ENCODE measurements at regions not wholly inside any gene's neighbourhood (a gene's known extent, or its start where the extent isn't known, plus 50 kb on each side); places are given as distances from the start of the nearest gene placed in this dataset.

DNA sequence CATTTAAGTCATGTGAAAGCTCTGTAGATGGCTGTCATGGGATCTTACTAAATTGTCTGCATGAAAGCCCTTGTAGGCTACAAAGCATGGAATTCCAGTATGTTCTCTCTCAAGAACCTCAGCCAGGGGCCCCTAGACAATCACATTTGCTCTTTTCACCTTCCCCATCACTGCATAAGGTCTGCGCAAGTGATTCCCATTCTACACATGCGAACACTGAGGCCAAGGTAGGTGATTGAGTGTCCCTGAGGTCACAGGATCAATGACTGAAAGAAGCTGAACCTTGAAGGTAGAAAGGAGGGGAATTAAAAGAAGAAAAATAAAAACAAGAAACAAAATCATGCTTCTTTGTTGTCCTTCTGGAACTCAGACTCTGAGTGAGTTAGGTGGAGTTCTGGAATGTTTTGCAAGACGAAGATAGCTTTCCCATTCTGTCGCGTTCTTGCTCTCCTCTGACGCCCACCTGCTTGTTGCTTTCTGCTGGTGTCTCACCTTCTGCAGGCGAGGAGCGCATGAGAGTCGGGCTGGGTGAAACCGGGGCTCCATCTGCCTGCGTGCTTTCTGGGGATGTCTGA is 79.9 kb downstream of the SPRING1 start:
- intact Hi-C loops (cut with DNase I, micrococcal nuclease) = no loop called here
- ChIA-PET CTCF (no interaction called here), POLR2A (interaction anchor here (0.7 kb wide), 1 partner anchor 113 kb away, joined by 3 read pairs; no protein-coding TSS in a partner anchor)
- Mint-ChIP-seq H3K9me3 (no peaks in the 10 kb centered on the region), H3K36me3 (ENCODE audit: low read depth) (no peaks in the 10 kb centered on the region), H3K27ac (no peak overlapping the region), H3K27me3 (peaks cover 14% of the 10 kb centered on the region), H3K4me3 (no peak overlapping the region), H3K4me1 (ENCODE audit: low read depth) (no peaks in the 10 kb centered on the region)
- H3K4me3 ChIP-seq (ENCODE audit: low read length) = no peak overlapping the region
- ATAC-seq (ENCODE audit: poor library complexity) = no peak
- H3K4me1 ChIP-seq (ENCODE audit: insufficient read depth, low read length) = no peaks in the 10 kb centered on the region
- DNase-seq = no peak
- no peaks in the 10 kb centered on the region for H3K9me3 ChIP-seq (ENCODE audit: control insufficient read depth in 1 of 2, insufficient read depth in 1 of 2, low read length in 2 of 2)
- TF ChIP-seq, protein P1, sequence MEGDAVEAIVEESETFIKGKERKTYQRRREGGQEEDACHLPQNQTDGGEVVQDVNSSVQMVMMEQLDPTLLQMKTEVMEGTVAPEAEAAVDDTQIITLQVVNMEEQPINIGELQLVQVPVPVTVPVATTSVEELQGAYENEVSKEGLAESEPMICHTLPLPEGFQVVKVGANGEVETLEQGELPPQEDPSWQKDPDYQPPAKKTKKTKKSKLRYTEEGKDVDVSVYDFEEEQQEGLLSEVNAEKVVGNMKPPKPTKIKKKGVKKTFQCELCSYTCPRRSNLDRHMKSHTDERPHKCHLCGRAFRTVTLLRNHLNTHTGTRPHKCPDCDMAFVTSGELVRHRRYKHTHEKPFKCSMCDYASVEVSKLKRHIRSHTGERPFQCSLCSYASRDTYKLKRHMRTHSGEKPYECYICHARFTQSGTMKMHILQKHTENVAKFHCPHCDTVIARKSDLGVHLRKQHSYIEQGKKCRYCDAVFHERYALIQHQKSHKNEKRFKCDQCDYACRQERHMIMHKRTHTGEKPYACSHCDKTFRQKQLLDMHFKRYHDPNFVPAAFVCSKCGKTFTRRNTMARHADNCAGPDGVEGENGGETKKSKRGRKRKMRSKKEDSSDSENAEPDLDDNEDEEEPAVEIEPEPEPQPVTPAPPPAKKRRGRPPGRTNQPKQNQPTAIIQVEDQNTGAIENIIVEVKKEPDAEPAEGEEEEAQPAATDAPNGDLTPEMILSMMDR (IDR thresholded peaks at IDR 0.05) = no peak
- H3K27ac ChIP-seq (ENCODE audit: low read depth in 1 of 2, low read length in 2 of 2) = no peak overlapping the region
- H3K36me3 ChIP-seq (ENCODE audit: insufficient read depth, low read length) = no peaks in the 10 kb centered on the region
- peaks cover 5 to 7% of the 10 kb centered on the region in 2 experiments for H3K27me3 ChIP-seq (ENCODE audit: control insufficient read depth in 1 of 2, insufficient read depth in 2 of 2, low read length in 2 of 2)

DNA sequence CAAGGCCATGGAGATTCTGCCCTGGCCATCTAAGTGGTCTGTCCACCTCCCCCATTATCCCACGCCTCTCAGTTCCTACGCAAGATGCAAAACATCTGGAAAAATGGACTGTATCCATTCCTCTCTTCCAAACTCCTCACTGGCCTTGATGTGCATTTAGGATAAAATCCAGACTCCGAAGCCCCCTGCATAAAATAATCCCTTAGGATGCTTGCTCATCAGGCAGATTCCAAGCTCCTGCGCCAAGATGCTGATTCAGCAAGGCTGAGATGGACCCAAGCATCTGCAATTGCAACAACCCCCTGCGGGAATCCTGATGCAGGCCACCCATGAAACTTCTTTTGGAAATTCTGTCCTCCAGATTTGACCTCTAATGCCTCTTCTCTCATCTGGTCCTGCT is 81.6 kb downstream of the SPRING1 start:
- Histone ChIP-seq H3K4me1 (ENCODE audit: insufficient read depth, low read length) (no peaks in the 10 kb centered on the region), H3K36me3 (ENCODE audit: insufficient read depth, low read length) (no peaks in the 10 kb centered on the region), H3K9me3 (ENCODE audit: control insufficient read depth in 1 of 2, insufficient read depth in 1 of 2, low read length in 2 of 2) (no peaks in the 10 kb centered on the region), H3K4me3 (ENCODE audit: low read length) (no peak overlapping the region), H3K27ac (ENCODE audit: low read depth in 1 of 2, low read length in 2 of 2) (no peak overlapping the region), H3K27me3 (ENCODE audit: control insufficient read depth in 1 of 2, insufficient read depth in 2 of 2, low read length in 2 of 2) (peaks cover 5 to 7% of the 10 kb centered on the region in 2 experiments)
- Mint-ChIP-seq H3K27me3 (peaks cover 11% of the 10 kb centered on the region), H3K36me3 (ENCODE audit: low read depth) (no peaks in the 10 kb centered on the region), H3K9me3 (no peaks in the 10 kb centered on the region), H3K27ac (no peak overlapping the region), H3K4me3 (no peak overlapping the region), H3K4me1 (ENCODE audit: low read depth) (no peaks in the 10 kb centered on the region)
- ChIA-PET POLR2A (interaction anchor here (0.7 kb wide), 1 partner anchor 42 kb away, joined by 3 read pairs; no protein-coding TSS in a partner anchor), CTCF (no interaction called here)
- no peak for DNase-seq
- TF ChIP-seq, protein P1 (IDR thresholded peaks at IDR 0.05) = no peak
- intact Hi-C loops (cut with DNase I, micrococcal nuclease) = no loop called here
- ATAC-seq (ENCODE audit: poor library complexity) = no peak

DNA sequence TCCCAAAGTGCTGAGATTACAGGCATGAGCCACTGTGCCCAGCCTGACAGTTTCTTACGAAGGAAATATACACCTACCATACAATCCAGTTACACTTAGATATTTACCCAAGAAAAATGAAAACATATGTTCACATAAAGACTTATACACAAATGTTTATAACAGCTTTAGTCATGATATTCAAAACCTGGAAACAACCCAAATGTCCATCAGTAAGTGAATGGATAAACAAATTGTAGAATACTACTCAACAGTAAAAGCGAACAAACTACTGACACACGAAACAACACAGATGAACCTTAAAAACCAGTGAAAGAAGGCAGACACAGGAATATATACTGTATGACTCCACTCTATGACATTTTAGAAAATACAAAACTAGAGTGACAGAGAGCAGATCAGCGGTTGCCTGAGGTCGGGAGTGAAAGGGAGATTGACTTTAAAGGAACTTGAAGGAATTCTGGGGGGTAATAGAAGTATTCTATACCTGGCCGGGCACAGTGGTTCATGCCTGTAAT is 83.6 kb downstream of the SPRING1 start:
- ATAC-seq (ENCODE audit: poor library complexity) (no peak), DNase-seq (no peak)
- no peaks in the 10 kb centered on the region for H3K9me3 ChIP-seq (ENCODE audit: control insufficient read depth in 1 of 2, insufficient read depth in 1 of 2, low read length in 2 of 2)
- Mint-ChIP-seq H3K9me3 (no peaks in the 10 kb centered on the region), H3K36me3 (ENCODE audit: low read depth) (no peaks in the 10 kb centered on the region), H3K27me3 (peaks cover 5% of the 10 kb centered on the region), H3K27ac (no peak overlapping the region), H3K4me1 (ENCODE audit: low read depth) (no peaks in the 10 kb centered on the region), H3K4me3 (no peak overlapping the region)
- H3K4me1 ChIP-seq (ENCODE audit: insufficient read depth, low read length) = no peaks in the 10 kb centered on the region
- H3K36me3 ChIP-seq (ENCODE audit: insufficient read depth, low read length) = no peaks in the 10 kb centered on the region
- TF ChIP-seq, protein P1 (IDR thresholded peaks at IDR 0.05) = no peak
- ChIA-PET CTCF (no interaction called here), POLR2A (no interaction called here)
- intact Hi-C loops (cut with DNase I, micrococcal nuclease) = no loop called here
- H3K4me3 ChIP-seq (ENCODE audit: low read length) = no peak overlapping the region
- H3K27me3 ChIP-seq (ENCODE audit: control insufficient read depth in 1 of 2, insufficient read depth in 2 of 2, low read length in 2 of 2) = peaks cover 5 to 7% of the 10 kb centered on the region in 2 experiments
- H3K27ac ChIP-seq (ENCODE audit: low read depth in 1 of 2, low read length in 2 of 2) = no peak overlapping the region

All from CD4-positive, alpha-beta T cell (primary cell).